Mesenchymal stem cell (in vitro differentiated cells and primary cell): ENCODE measurements at regions not wholly inside any gene's neighbourhood (a gene's known extent, or its start where the extent isn't known, plus 50 kb on each side); places are given as distances from the start of the nearest gene placed in this dataset.

Experiments
- DNase-seq: peaks from one replicate; pipeline ENCODE4 v3.0.0-alpha.2; 2013
- H2AFZ ChIP-seq: one replicate; pipeline ENCODE4 v1.6.1; 2013; ENCODE audit warnings: low read depth, mild to moderate bottlenecking, control low read depth, inconsistent platforms, low read length, moderate library complexity
- H2AK5ac ChIP-seq: 2 replicates; pipeline ENCODE4 v1.6.1; 2013; ENCODE audit warnings: low read length, moderate library complexity, mild to moderate bottlenecking, inconsistent platforms; ENCODE audit not compliant: severe bottlenecking
- H2BK120ac ChIP-seq: one replicate; pipeline ENCODE4 v1.6.1; 2013; ENCODE audit warnings: low read depth, mild to moderate bottlenecking, inconsistent platforms, low read length, moderate library complexity
- H2BK12ac ChIP-seq, 2 experiments: one replicate each; pipeline ENCODE4 v1.6.1; 2013; ENCODE audit warnings: inconsistent platforms in 2 of 2, low read length in 2 of 2, mild to moderate bottlenecking in 2 of 2, moderate library complexity in 2 of 2, control low read depth in 1 of 2
- H2BK15ac ChIP-seq: one replicate; pipeline ENCODE4 v1.6.1; 2013; ENCODE audit warnings: mild to moderate bottlenecking, low read depth, inconsistent platforms; ENCODE audit not compliant: poor library complexity, severe bottlenecking
- H2BK5ac ChIP-seq: 2 replicates; pipeline ENCODE4 v1.6.1; 2013; ENCODE audit warnings: low read depth, mild to moderate bottlenecking, low read length, control low read depth, inconsistent platforms; ENCODE audit not compliant: poor library complexity, severe bottlenecking
- H3K14ac ChIP-seq, 2 experiments: one replicate each; pipeline ENCODE4 v1.6.1; 2013; ENCODE audit warnings: inconsistent platforms in 2 of 2, low read length in 2 of 2, control low read depth in 1 of 2, mild to moderate bottlenecking in 1 of 2, moderate library complexity in 1 of 2
- H3K18ac ChIP-seq, 2 experiments: one replicate each; pipeline ENCODE4 v1.6.1; 2013; ENCODE audit warnings: inconsistent platforms in 2 of 2, low read length in 2 of 2, control low read depth in 1 of 2, low read depth in 1 of 2, mild to moderate bottlenecking in 1 of 2
- H3K23ac ChIP-seq, 2 experiments: one replicate each; pipeline ENCODE4 v1.6.1; 2013; ENCODE audit warnings: inconsistent platforms in 2 of 2, low read length in 2 of 2, mild to moderate bottlenecking in 2 of 2, moderate library complexity in 2 of 2, control low read depth in 1 of 2
- H3K27ac ChIP-seq: 2 replicates; pipeline ENCODE4 v1.5.1; 2013; ENCODE audit warnings: mild to moderate bottlenecking, moderate library complexity, low read length, control low read depth, inconsistent platforms; ENCODE audit not compliant: poor library complexity, severe bottlenecking
- H3K27me3 ChIP-seq, 2 experiments: 2 replicates each; pipeline versions ENCODE4 v1.6.1 to v1.7.0; 2013; ENCODE audit warnings: low read length in 2 of 2, mild to moderate bottlenecking in 2 of 2, moderate library complexity in 2 of 2, control low read depth in 1 of 2, inconsistent platforms in 1 of 2; ENCODE audit not compliant: control insufficient read depth in 1 of 2, insufficient read depth in 1 of 2
- H3K36me3 ChIP-seq, 2 experiments: 2 replicates each; pipeline versions ENCODE4 v1.6.1 to v1.7.0; 2013; ENCODE audit warnings: low read length in 2 of 2, control low read depth in 1 of 2, inconsistent platforms in 1 of 2, low read depth in 1 of 2, mild to moderate bottlenecking in 1 of 2; ENCODE audit not compliant: insufficient read depth in 2 of 2, control insufficient read depth in 1 of 2
- H3K4ac ChIP-seq, 2 experiments: one replicate each; pipeline ENCODE4 v1.6.1; 2013; ENCODE audit warnings: inconsistent platforms in 2 of 2, low read length in 2 of 2, mild to moderate bottlenecking in 2 of 2, moderate library complexity in 2 of 2, control low read depth in 1 of 2, low read depth in 1 of 2
- H3K4me1 ChIP-seq: 2 replicates; pipeline ENCODE4 v1.6.1; 2013; ENCODE audit warnings: low read depth, low read length, control low read depth; ENCODE audit not compliant: control insufficient read depth, insufficient read depth
- H3K4me2 ChIP-seq: 2 replicates; pipeline ENCODE4 v1.6.1; 2013; ENCODE audit warnings: low read length, mild to moderate bottlenecking, inconsistent platforms; ENCODE audit not compliant: poor library complexity, severe bottlenecking
- H3K4me3 ChIP-seq, 2 experiments: 2 replicates each; pipeline versions ENCODE4 v1.5.1 to v1.7.0; 2013; ENCODE audit warnings: low read length in 2 of 2, mild to moderate bottlenecking in 2 of 2, control low read depth in 1 of 2, low read depth in 1 of 2; ENCODE audit not compliant: insufficient read depth in 1 of 2
- H3K79me1 ChIP-seq: replicated peaks from 2 replicates; pipeline ENCODE4 v1.6.1; 2013; ENCODE audit warnings: mild to moderate bottlenecking, control low read depth, low read length, inconsistent platforms; ENCODE audit not compliant: poor library complexity, severe bottlenecking
- H3K9ac ChIP-seq: 2 replicates; pipeline ENCODE4 v1.7.0; 2013; ENCODE audit warnings: mild to moderate bottlenecking, low read length, moderate library complexity
- H3K9me3 ChIP-seq: 2 replicates; pipeline ENCODE4 v1.7.0; 2013; ENCODE audit warnings: mild to moderate bottlenecking, low read length; ENCODE audit not compliant: control insufficient read depth
- H4K8ac ChIP-seq: one replicate; pipeline ENCODE4 v1.6.1; 2013; ENCODE audit warnings: inconsistent platforms, mild to moderate bottlenecking, low read length, moderate library complexity
- H4K91ac ChIP-seq: one replicate; pipeline ENCODE4 v1.6.1; 2013; ENCODE audit warnings: mild to moderate bottlenecking, low read length, inconsistent platforms
- WGBS: methylation state at CpG from one replicate; pipeline ENCODE4 v1.1.7; 2013; ENCODE audit warnings: mixed read lengths; 5-methylcytosine and 5-hydroxymethylcytosine counted together

- no peak overlapping the region for H3K4me2 ChIP-seq
Measured at GRCh38 chr5:155293605-155294178, 280.1 kb downstream of the KIF4B start.

GRCh38 chr5:155295111-155295510 lies 281.6 kb downstream of the KIF4B start:
- Histone ChIP-seq H2BK120ac (no peak overlapping the region), H2BK12ac (no peak overlapping the region), H3K18ac (no peak overlapping the region), H3K4me2 (no peak overlapping the region), H3K27ac (no peak overlapping the region), H2BK15ac (no peak overlapping the region), H3K36me3 (no peaks in the 10 kb centered on the region), H4K91ac (no peak overlapping the region), H3K4me1 (no peaks in the 10 kb centered on the region), H3K4ac (no peak overlapping the region), H2BK5ac (no peak overlapping the region), H3K4me3 (no peak overlapping the region), H2AFZ (no peak overlapping the region), H2AK5ac (no peak overlapping the region), H3K9me3 (peaks cover 2% of the 10 kb centered on the region), H3K79me1 (no peaks in the 10 kb centered on the region), H3K14ac (no peak overlapping the region), H4K8ac (no peak overlapping the region), H3K23ac (no peak overlapping the region), H3K27me3 (no peaks in the 10 kb centered on the region), H3K9ac (no peak overlapping the region)
- no peak for DNase-seq
- 57% methylated on average over 1 of the region's 1 CpG for WGBS

More at GRCh38 chr5:155293605-155294178, 280.1 kb downstream of the KIF4B start:
- 90% methylated on average over 3 of the region's 4 CpGs for WGBS
- H2AK5ac ChIP-seq, result no peak overlapping the region
- H3K4ac ChIP-seq, result no peak overlapping the region
- H3K4me3 ChIP-seq, result no peak overlapping the region
- H3K27ac ChIP-seq, result no peak overlapping the region
- H3K27me3 ChIP-seq, result no peaks in the 10 kb centered on the region
- H3K9me3 ChIP-seq, result no peaks in the 10 kb centered on the region
- no peak for DNase-seq
- H2AFZ ChIP-seq, result no peak overlapping the region
- H2BK15ac ChIP-seq, result no peak overlapping the region
- H3K18ac ChIP-seq, result no peak overlapping the region
- H4K91ac ChIP-seq, result no peak overlapping the region
- H3K36me3 ChIP-seq, result no peaks in the 10 kb centered on the region
- no peak overlapping the region for H3K9ac ChIP-seq
- no peak overlapping the region for H2BK5ac ChIP-seq
- no peak overlapping the region for H2BK12ac ChIP-seq
- H4K8ac ChIP-seq, result no peak overlapping the region
- H3K14ac ChIP-seq, result no peak overlapping the region
- no peak overlapping the region for H2BK120ac ChIP-seq
- H3K79me1 ChIP-seq, result no peaks in the 10 kb centered on the region
- no peak overlapping the region for H3K23ac ChIP-seq
- H3K4me1 ChIP-seq, result no peaks in the 10 kb centered on the region

GRCh38 chr5:155299386-155300005 lies 285.9 kb downstream of the KIF4B start:
- H3K36me3 ChIP-seq, result no peaks in the 10 kb centered on the region
- no peak overlapping the region for H3K27ac ChIP-seq
- H3K14ac ChIP-seq, result no peak overlapping the region
- H3K79me1 ChIP-seq, result no peaks in the 10 kb centered on the region
- no peak overlapping the region for H3K4me2 ChIP-seq
- H2BK15ac ChIP-seq, result no peak overlapping the region
- H2BK12ac ChIP-seq, result no peak overlapping the region
- no peak overlapping the region for H4K8ac ChIP-seq
- no peak overlapping the region for H2AK5ac ChIP-seq
- H3K27me3 ChIP-seq, result no peaks in the 10 kb centered on the region
- no peak overlapping the region for H3K18ac ChIP-seq
- peaks cover 2% of the 10 kb centered on the region for H3K9me3 ChIP-seq
- H2AFZ ChIP-seq, result no peak overlapping the region
- H3K23ac ChIP-seq, result no peak overlapping the region
- H3K9ac ChIP-seq, result no peak overlapping the region
- H2BK120ac ChIP-seq, result no peak overlapping the region
- no peaks in the 10 kb centered on the region for H3K4me1 ChIP-seq
- no peak overlapping the region for H3K4ac ChIP-seq
- 76% methylated on average over 7 of the region's 8 CpGs for WGBS
- no peak for DNase-seq
- no peak overlapping the region for H2BK5ac ChIP-seq
- no peak overlapping the region for H3K4me3 ChIP-seq
- no peak overlapping the region for H4K91ac ChIP-seq

GRCh38 chr5:155303120-155303519 lies 289.6 kb downstream of the KIF4B start:
- H3K27me3 ChIP-seq, result no peaks in the 10 kb centered on the region
- H3K23ac ChIP-seq, result no peak overlapping the region
- no peak overlapping the region for H3K18ac ChIP-seq

More at GRCh38 chr5:155303120-155303519, 289.6 kb downstream of the KIF4B start:
- H2BK5ac ChIP-seq, result no peak overlapping the region
- no peaks in the 10 kb centered on the region for H3K4me1 ChIP-seq
- H3K27ac ChIP-seq, result no peak overlapping the region
- no peak overlapping the region for H3K9ac ChIP-seq
- no peak overlapping the region for H4K8ac ChIP-seq
- no peak overlapping the region for H3K14ac ChIP-seq
- H3K4ac ChIP-seq, result no peak overlapping the region
- no peaks in the 10 kb centered on the region for H3K36me3 ChIP-seq
- H2BK12ac ChIP-seq, result no peak overlapping the region
- peaks cover 5% of the 10 kb centered on the region for H3K9me3 ChIP-seq
- H4K91ac ChIP-seq, result no peak overlapping the region
- no peak overlapping the region for H3K4me2 ChIP-seq
- H2AK5ac ChIP-seq, result no peak overlapping the region
- H2BK15ac ChIP-seq, result no peak overlapping the region
- no peak overlapping the region for H3K4me3 ChIP-seq
- H2BK120ac ChIP-seq, result no peak overlapping the region
- no peaks in the 10 kb centered on the region for H3K79me1 ChIP-seq
- H2AFZ ChIP-seq, result no peak overlapping the region
- no peak for DNase-seq
- WGBS, result 53% methylated on average over 2 of the region's 3 CpGs
